CD14-positive monocyte (primary cell): ENCODE measurements at regions not wholly inside any gene's neighbourhood (a gene's known extent, or its start where the extent isn't known, plus 50 kb on each side); places are given as distances from the start of the nearest gene placed in this dataset.

Experiments
- DNase-seq, 3 donors: peaks; one replicate each; pipeline ENCODE4 v3.0.0-alpha.2; 2011 to 2022
- H2AFZ ChIP-seq: 2 replicates; pipeline ENCODE4 v1.6.0; 2012; ENCODE audit warnings: mild to moderate bottlenecking, low read depth, low read length, inconsistent platforms; ENCODE audit not compliant: insufficient read depth, poor library complexity, severe bottlenecking
- H3K27ac ChIP-seq, 2 donors: 1 replicate in 1 of 2; 2 replicates in 1 of 2; pipeline ENCODE4 v1.5.1; 2012 to 2013; ENCODE audit warnings: low read length in 2 of 2, control low read depth in 1 of 2, inconsistent platforms in 1 of 2, low read depth in 1 of 2, mild to moderate bottlenecking in 1 of 2
- H3K27me3 ChIP-seq, 2 donors: one replicate each; pipeline versions ENCODE4 v1.6.0 to v1.6.1; 2011 to 2013; ENCODE audit warnings: low read length in 2 of 2; ENCODE audit not compliant: control insufficient read depth in 2 of 2, insufficient read depth in 2 of 2
- H3K36me3 ChIP-seq, 2 donors: replicated peaks in 1 of 2; 1 replicate in 1 of 2; 2 replicates in 1 of 2; pipeline versions ENCODE4 v1.5.1 to v1.6.1; 2012 to 2013; ENCODE audit warnings: low read length in 2 of 2, control low read depth in 1 of 2, inconsistent platforms in 1 of 2, mild to moderate bottlenecking in 1 of 2; ENCODE audit not compliant: insufficient read depth in 2 of 2, control insufficient read depth in 1 of 2
- H3K4me1 ChIP-seq, 2 donors: 1 replicate in 1 of 2; 2 replicates in 1 of 2; pipeline versions ENCODE4 v1.5.1 to v1.6.1; 2012 to 2013; ENCODE audit warnings: low read length in 2 of 2, control low read depth in 1 of 2, inconsistent platforms in 1 of 2, mild to moderate bottlenecking in 1 of 2, moderate library complexity in 1 of 2; ENCODE audit not compliant: insufficient read depth in 2 of 2, control insufficient read depth in 1 of 2
- H3K4me2 ChIP-seq: replicated peaks from 2 replicates; pipeline ENCODE3; 2012; ENCODE audit warnings: low read length, moderate library complexity, mild to moderate bottlenecking; ENCODE audit not compliant: poor library complexity, severe bottlenecking; ENCODE audit errors: extremely low read depth
- H3K4me3 ChIP-seq, 3 experiments: fragments of 200-600 bp in 1 of 3; sonication (generic) in 1 of 3; replicated peaks in 1 of 3; 1 replicate in 2 of 3; 2 replicates in 1 of 3; pipeline ENCODE4 v1.5.1; 2011 to 2013; ENCODE audit warnings: low read length in 3 of 3, mild to moderate bottlenecking in 3 of 3, control low read depth in 2 of 3, low read depth in 2 of 3, inconsistent platforms in 1 of 3, moderate library complexity in 1 of 3
- H3K79me2 ChIP-seq: 2 replicates; pipeline ENCODE4 v1.6.0; 2012; ENCODE audit warnings: mild to moderate bottlenecking, control low read depth, inconsistent platforms, low read length, moderate library complexity; ENCODE audit not compliant: insufficient read depth
- H3K9ac ChIP-seq: 2 replicates; pipeline ENCODE4 v1.6.0; 2017; ENCODE audit warnings: low read length, mild to moderate bottlenecking; ENCODE audit not compliant: insufficient read depth, poor library complexity, severe bottlenecking
- H3K9me3 ChIP-seq, 2 donors: replicated peaks in 1 of 2; 1 replicate in 1 of 2; 2 replicates in 1 of 2; pipeline versions ENCODE4 v1.5.1 to v1.6.1; 2012 to 2013; ENCODE audit warnings: low read length in 2 of 2, control low read depth in 1 of 2; ENCODE audit not compliant: control insufficient read depth in 1 of 2, insufficient read depth in 1 of 2
- H4K20me1 ChIP-seq: 2 replicates; pipeline ENCODE4 v1.6.0; 2012; ENCODE audit warnings: mild to moderate bottlenecking, low read length, control low read depth, moderate library complexity; ENCODE audit not compliant: insufficient read depth
- H3K27ac Mint-ChIP-seq, 7 donors: one replicate each; pipeline ENCODE4 v1.8.0; 2020; ENCODE audit warnings: mild to moderate bottlenecking in 7 of 7, mixed read lengths in 7 of 7, moderate library complexity in 6 of 7, inconsistent platforms in 2 of 7
- H3K27me3 Mint-ChIP-seq, 3 donors: one replicate each; pipeline ENCODE4 v1.8.0; 2021 to 2022; ENCODE audit warnings: low read depth in 3 of 3, mild to moderate bottlenecking in 3 of 3, mixed read lengths in 3 of 3, moderate library complexity in 3 of 3, inconsistent platforms in 1 of 3
- H3K36me3 Mint-ChIP-seq, 2 donors: one replicate each; pipeline ENCODE4 v1.8.0; 2020; ENCODE audit warnings: mixed read lengths in 2 of 2, inconsistent platforms in 1 of 2, mild to moderate bottlenecking in 1 of 2
- H3K4me1 Mint-ChIP-seq: one replicate; pipeline ENCODE4 v1.8.0; 2020; ENCODE audit warnings: mild to moderate bottlenecking, mixed read lengths
- H3K4me3 Mint-ChIP-seq, 2 donors: one replicate each; pipeline ENCODE4 v1.8.0; 2020; ENCODE audit warnings: mild to moderate bottlenecking in 2 of 2, mixed read lengths in 2 of 2, moderate library complexity in 1 of 2
- H3K9me3 Mint-ChIP-seq, 7 donors: one replicate each; pipeline ENCODE4 v1.8.0; 2020 to 2022; ENCODE audit warnings: mixed read lengths in 7 of 7, mild to moderate bottlenecking in 6 of 7, moderate library complexity in 6 of 7, inconsistent platforms in 2 of 7
- WGBS: methylation state at CpG from one replicate; pipeline ENCODE4 v1.1.5; 2013; ENCODE audit warnings: missing lambda C conversion rate; ENCODE audit not compliant: insufficient coverage; 5-methylcytosine and 5-hydroxymethylcytosine counted together
- intact Hi-C, 2 donors: fragments of 100-400 bp; cut with micrococcal nuclease; formaldehyde crosslinking; loops; one replicate each; pipeline versions ENCODE4 v1.15.0 to v1.15.1; 2023
- TF ChIP-seq, protein P1 (sequence below): fragments of 200-600 bp; IDR thresholded peaks from one replicate; pipeline ENCODE4 v1.8.0; 2022; ENCODE audit warnings: antibody characterized with exemption, mild to moderate bottlenecking

DNA sequence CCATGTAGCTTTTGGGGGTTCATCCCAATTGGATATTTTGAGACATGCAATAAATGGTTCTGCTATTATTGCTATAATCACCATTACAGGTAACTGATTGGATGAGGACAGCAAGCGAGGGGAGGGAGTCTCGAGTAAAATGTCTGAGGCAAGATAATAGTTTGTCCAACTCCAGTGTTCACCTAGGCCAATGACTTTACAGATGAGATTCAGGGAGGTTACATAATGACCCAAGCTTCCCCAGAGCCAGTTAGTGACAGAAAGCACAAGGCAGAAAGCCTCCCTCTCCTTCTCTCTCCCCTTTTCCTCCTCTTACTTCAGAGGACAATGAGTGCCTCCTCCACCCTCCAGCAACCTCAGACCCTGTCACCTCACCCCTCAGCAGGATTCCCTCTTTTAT, 98.4 kb upstream of the GLS start:
- no peak for DNase-seq
- no peaks in the 10 kb centered on the region for H3K27me3 Mint-ChIP-seq
- Histone ChIP-seq H3K9ac (no peak overlapping the region), H3K36me3 (no peaks in the 10 kb centered on the region), H3K4me2 (no peak overlapping the region), H3K9me3 (no peaks in the 10 kb centered on the region), H3K4me1 (no peaks in the 10 kb centered on the region), H2AFZ (no peak overlapping the region), H3K27ac (no peak overlapping the region), H4K20me1 (no peaks in the 10 kb centered on the region), H3K79me2 (no peaks in the 10 kb centered on the region), H3K4me3 (no peak overlapping the region), H3K27me3 (no peaks in the 10 kb centered on the region)
- H3K9me3 Mint-ChIP-seq = peaks cover 0 to 12% (median 4%) of the 10 kb centered on the region in 7 donors
- peaks cover 3% of the 10 kb centered on the region for H3K4me1 Mint-ChIP-seq
- WGBS = no CpG with 5 or more reads among the region's 2 CpGs
- no peak overlapping the region for H3K27ac Mint-ChIP-seq
- H3K4me3 Mint-ChIP-seq = no peak overlapping the region
- intact Hi-C loops = no loop called here
- H3K36me3 Mint-ChIP-seq = no peaks in the 10 kb centered on the region
- TF ChIP-seq, protein P1, sequence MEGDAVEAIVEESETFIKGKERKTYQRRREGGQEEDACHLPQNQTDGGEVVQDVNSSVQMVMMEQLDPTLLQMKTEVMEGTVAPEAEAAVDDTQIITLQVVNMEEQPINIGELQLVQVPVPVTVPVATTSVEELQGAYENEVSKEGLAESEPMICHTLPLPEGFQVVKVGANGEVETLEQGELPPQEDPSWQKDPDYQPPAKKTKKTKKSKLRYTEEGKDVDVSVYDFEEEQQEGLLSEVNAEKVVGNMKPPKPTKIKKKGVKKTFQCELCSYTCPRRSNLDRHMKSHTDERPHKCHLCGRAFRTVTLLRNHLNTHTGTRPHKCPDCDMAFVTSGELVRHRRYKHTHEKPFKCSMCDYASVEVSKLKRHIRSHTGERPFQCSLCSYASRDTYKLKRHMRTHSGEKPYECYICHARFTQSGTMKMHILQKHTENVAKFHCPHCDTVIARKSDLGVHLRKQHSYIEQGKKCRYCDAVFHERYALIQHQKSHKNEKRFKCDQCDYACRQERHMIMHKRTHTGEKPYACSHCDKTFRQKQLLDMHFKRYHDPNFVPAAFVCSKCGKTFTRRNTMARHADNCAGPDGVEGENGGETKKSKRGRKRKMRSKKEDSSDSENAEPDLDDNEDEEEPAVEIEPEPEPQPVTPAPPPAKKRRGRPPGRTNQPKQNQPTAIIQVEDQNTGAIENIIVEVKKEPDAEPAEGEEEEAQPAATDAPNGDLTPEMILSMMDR = no peak

DNA sequence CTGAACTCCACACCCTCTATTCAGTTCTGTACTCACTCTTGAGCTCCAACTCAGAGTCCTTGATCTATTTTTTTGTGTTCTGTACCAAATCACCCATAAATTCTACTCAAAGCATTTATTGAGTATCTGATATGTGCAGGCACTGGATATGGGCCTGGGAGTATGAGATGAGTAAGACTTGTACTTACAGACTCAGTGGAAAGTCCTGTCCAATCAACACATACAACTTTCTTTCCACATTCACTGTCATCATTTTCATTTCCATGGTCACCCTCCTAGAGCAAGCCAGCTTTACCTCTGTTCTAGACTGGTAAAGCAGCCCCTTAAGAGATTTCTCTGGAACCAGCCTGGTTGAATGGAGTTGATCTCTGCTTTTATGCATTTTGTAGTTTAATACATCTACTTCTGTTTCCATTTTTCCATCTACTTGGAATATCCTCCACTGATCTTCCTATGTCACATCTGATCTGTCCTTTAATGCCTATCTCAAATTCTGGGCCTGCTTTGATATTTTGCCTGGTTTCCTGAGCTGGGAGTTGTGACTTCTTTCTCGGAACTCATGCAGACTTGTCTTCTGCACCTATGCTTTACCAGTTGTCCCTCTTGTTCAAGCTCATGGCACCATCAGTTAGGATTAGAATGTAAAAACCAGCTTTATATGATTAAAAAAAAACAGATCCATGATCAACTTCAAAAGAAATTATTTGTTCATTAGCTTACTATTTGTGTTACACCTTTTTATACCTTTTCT, 96.9 kb upstream of the GLS start:
- no peaks in the 10 kb centered on the region for H3K4me1 ChIP-seq
- H3K36me3 ChIP-seq = no peaks in the 10 kb centered on the region
- no peaks in the 10 kb centered on the region for H3K79me2 ChIP-seq
- H4K20me1 ChIP-seq = no peaks in the 10 kb centered on the region
- H3K4me2 ChIP-seq = no peak overlapping the region
- no peak overlapping the region for H3K9ac ChIP-seq
- no CpG with 5 or more reads among the region's 1 CpG for WGBS
- Mint-ChIP-seq H3K27ac (no peak overlapping the region), H3K4me1 (peaks cover 3% of the 10 kb centered on the region), H3K4me3 (no peak overlapping the region), H3K9me3 (peaks cover 0 to 4% (median 0%) of the 10 kb centered on the region in 7 donors), H3K36me3 (no peaks in the 10 kb centered on the region), H3K27me3 (no peaks in the 10 kb centered on the region)
- no peak overlapping the region for H3K4me3 ChIP-seq
- TF ChIP-seq, protein P1 = no peak
- H2AFZ ChIP-seq = no peak overlapping the region
- intact Hi-C loops = no loop called here
- H3K27me3 ChIP-seq = no peaks in the 10 kb centered on the region
- DNase-seq = no peak
- H3K9me3 ChIP-seq = no peaks in the 10 kb centered on the region
- no peak overlapping the region for H3K27ac ChIP-seq
